ENCODE measurements at regions not wholly inside any gene's neighbourhood (a gene's known extent, or its start where the extent isn't known, plus 50 kb on each side); places are given as distances from the start of the nearest gene placed in this dataset.

DNA sequence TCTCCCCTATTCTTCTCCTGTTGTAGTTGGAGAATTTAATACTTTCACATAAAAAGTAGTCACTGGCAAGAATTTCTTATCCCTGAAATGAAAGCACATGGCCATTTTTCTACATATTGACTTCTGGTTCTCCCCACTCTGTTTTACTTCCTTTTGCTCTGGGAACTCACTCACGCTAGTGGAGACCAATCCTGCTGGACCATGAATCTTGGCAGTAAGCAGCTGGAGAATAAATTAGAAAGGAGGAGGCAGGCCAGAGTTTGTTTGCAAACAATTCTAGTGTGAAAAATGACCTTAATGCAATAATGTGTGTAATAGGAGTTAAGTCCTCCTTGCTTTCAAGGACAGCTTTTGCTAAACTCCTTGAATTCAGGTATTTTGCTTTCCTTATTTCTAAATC, 412.3 kb upstream of the CHORDC1 start:
- TF ChIP-seq, protein P1, sequence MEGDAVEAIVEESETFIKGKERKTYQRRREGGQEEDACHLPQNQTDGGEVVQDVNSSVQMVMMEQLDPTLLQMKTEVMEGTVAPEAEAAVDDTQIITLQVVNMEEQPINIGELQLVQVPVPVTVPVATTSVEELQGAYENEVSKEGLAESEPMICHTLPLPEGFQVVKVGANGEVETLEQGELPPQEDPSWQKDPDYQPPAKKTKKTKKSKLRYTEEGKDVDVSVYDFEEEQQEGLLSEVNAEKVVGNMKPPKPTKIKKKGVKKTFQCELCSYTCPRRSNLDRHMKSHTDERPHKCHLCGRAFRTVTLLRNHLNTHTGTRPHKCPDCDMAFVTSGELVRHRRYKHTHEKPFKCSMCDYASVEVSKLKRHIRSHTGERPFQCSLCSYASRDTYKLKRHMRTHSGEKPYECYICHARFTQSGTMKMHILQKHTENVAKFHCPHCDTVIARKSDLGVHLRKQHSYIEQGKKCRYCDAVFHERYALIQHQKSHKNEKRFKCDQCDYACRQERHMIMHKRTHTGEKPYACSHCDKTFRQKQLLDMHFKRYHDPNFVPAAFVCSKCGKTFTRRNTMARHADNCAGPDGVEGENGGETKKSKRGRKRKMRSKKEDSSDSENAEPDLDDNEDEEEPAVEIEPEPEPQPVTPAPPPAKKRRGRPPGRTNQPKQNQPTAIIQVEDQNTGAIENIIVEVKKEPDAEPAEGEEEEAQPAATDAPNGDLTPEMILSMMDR (conservative IDR thresholded peaks at IDR 0.05; ENCODE audit: low read depth, low read length) = no peak
- TF ChIP-seq EZH2phosphoT487 (IDR thresholded peaks at IDR 0.05; ENCODE audit: borderline replicate concordance, low read length) (no peak), EZH2 (IDR thresholded peaks at IDR 0.05; ENCODE audit: low read length, unreplicated experiment) (no peak)
